ENCODE measurements at regions not wholly inside any gene's neighbourhood (a gene's known extent, or its start where the extent isn't known, plus 50 kb on each side); places are given as distances from the start of the nearest gene placed in this dataset.
"Not testable (repeated sequence)": the region's sequence is repeated elsewhere in the genome, so short reads cannot be mapped to it uniquely, and the experiment has no call there.

GRCh38 chr7:97430006-97430405 is 301.9 kb upstream of the TAC1 start:
- TF ChIP-seq POLR2A (IDR thresholded peaks at IDR 0.05; ENCODE audit: low read depth, low read length) (no peak), TAF1 (IDR thresholded peaks at IDR 0.05; ENCODE audit: borderline replicate concordance, low read depth, low read length) (no peak), POLR2AphosphoS5 (IDR thresholded peaks at IDR 0.05; ENCODE audit: low read depth, low read length) (no peak)
- no peak for FAIRE-seq
- DNase-seq (ENCODE audit: insufficient read length) = no peak

GRCh38 chr7:97439637-97440214 is 292.2 kb upstream of the TAC1 start:
- FAIRE-seq = no peak
- TF ChIP-seq POLR2AphosphoS5 (IDR thresholded peaks at IDR 0.05; ENCODE audit: low read depth, low read length) (no peak), POLR2A (IDR thresholded peaks at IDR 0.05; ENCODE audit: low read depth, low read length) (no peak), TAF1 (IDR thresholded peaks at IDR 0.05; ENCODE audit: borderline replicate concordance, low read depth, low read length) (no peak)
- DNase-seq (ENCODE audit: insufficient read length) = no peak

DNA sequence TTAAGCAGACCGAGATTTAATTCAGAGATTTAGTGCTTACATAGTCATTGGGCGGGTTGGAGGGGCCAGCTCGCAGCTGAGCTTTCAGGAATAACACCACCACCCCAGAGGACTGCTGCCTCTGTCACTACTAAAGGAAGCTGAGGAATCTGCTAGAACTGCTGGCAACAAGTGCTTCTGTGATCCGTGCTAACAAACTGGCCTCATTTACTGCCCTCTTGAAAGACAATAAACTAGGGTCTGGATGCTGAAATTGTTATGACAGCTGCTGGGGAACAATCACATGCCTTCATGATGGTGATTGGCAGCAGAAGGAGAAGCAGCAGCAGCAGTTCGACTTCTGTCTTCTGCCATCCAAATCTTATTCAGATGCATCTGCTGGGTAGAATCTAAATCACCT is 285.5 kb upstream of the TAC1 start:
- DNase-seq (ENCODE audit: insufficient read length) = no peak
- no peak for FAIRE-seq
- TF ChIP-seq POLR2AphosphoS5 (IDR thresholded peaks at IDR 0.05; ENCODE audit: low read depth, low read length) = no peak
- no peak for TF ChIP-seq POLR2A (IDR thresholded peaks at IDR 0.05; ENCODE audit: low read depth, low read length)
- TF ChIP-seq TAF1 (IDR thresholded peaks at IDR 0.05; ENCODE audit: borderline replicate concordance, low read depth, low read length) = no peak

GRCh38 chr7:97449448-97449847 is 282.4 kb upstream of the TAC1 start:
- FAIRE-seq; DNase-seq (ENCODE audit: insufficient read length): not testable (repeated sequence)

DNA sequence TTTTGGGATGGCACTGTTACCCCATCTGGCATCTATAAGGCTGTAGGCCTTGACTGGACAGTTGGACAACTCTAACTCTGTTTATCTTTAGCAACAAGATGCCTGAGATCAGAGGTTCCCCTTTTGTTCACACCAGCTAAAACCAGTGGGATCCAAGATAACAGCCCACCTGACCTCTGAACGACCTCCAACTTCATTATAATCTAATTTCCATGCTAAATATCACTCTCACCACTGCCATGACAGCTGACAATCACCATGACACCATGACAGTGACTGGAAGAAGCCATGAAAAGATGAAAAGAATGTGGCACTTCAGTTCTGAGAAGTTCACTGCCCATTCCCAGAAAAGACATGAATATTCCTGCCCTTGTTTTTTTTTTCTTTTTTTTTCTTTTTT is 281.4 kb upstream of the TAC1 start:
- TF ChIP-seq POLR2A (IDR thresholded peaks at IDR 0.05; ENCODE audit: low read depth, low read length) (no peak), TAF1 (IDR thresholded peaks at IDR 0.05; ENCODE audit: borderline replicate concordance, low read depth, low read length) (no peak), POLR2AphosphoS5 (IDR thresholded peaks at IDR 0.05; ENCODE audit: low read depth, low read length) (no peak)
- no peak for DNase-seq (ENCODE audit: insufficient read length)
- no peak for FAIRE-seq

- FAIRE-seq (no peak), DNase-seq (ENCODE audit: insufficient read length) (no peak)
- no peak for TF ChIP-seq POLR2AphosphoS5 (IDR thresholded peaks at IDR 0.05; ENCODE audit: low read depth, low read length)
- TF ChIP-seq TAF1 (IDR thresholded peaks at IDR 0.05; ENCODE audit: borderline replicate concordance, low read depth, low read length) = no peak
These were observed 277.2 kb upstream of the TAC1 start for GRCh38 chr7:97454636-97455035.

DNA sequence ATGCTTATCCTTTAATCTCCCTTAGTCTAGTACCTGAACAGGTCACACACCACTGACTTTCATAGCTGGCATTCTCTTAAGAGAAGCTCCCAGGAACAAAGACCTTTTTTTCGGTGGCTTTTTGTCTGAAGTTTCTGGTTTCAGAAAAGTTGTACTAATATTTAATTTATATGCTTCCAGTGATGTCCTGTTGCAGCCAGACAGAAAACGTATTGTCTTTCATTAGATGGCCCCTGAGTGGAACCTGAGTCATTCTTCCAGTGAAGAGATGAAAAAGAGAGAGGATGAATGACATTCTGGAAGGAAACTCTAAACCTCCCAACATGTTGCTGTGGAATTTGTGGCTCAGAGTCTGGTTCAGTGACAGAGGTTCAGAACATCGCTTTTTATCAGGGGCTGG is 274.8 kb upstream of the TAC1 start:
- TF ChIP-seq TAF1 (IDR thresholded peaks at IDR 0.05; ENCODE audit: borderline replicate concordance, low read depth, low read length) = no peak
- no peak for TF ChIP-seq POLR2A (IDR thresholded peaks at IDR 0.05; ENCODE audit: low read depth, low read length)
- TF ChIP-seq POLR2AphosphoS5 (IDR thresholded peaks at IDR 0.05; ENCODE audit: low read depth, low read length) = no peak
- DNase-seq (ENCODE audit: insufficient read length) = no peak

GRCh38 chr7:97460433-97460832 is 271.5 kb upstream of the TAC1 start:
- no peak for DNase-seq (ENCODE audit: insufficient read length)
- no peak for FAIRE-seq
- TF ChIP-seq POLR2AphosphoS5 (IDR thresholded peaks at IDR 0.05; ENCODE audit: low read depth, low read length) = no peak
- TF ChIP-seq POLR2A (IDR thresholded peaks at IDR 0.05; ENCODE audit: low read depth, low read length) = no peak
- no peak for TF ChIP-seq TAF1 (IDR thresholded peaks at IDR 0.05; ENCODE audit: borderline replicate concordance, low read depth, low read length)

More for the DNA sequence above, 274.8 kb upstream of the TAC1 start:
- no peak for FAIRE-seq

DNA sequence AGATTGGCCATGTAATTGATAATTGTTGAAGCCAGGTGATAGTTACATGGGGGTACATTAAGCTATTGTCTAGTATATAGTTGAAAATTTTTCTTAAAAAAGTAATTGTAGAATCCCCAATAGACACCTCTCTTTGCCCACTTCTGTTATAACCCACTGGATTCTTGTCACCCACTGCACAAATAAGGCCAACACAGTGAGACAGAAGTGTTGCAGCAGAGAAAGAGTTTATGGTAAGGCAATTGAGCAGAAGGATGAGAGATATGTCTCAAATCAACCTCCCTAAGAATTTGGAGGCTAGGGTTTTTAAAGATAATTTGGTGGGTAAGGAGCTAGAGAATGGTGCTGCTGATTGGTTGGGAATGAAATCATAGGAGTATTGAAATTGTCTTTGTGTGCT is 270.3 kb upstream of the TAC1 start:
- TF ChIP-seq TAF1 (IDR thresholded peaks at IDR 0.05; ENCODE audit: borderline replicate concordance, low read depth, low read length) (no peak), POLR2AphosphoS5 (IDR thresholded peaks at IDR 0.05; ENCODE audit: low read depth, low read length) (no peak), POLR2A (IDR thresholded peaks at IDR 0.05; ENCODE audit: low read depth, low read length) (no peak)
- FAIRE-seq = no peak
- no peak for DNase-seq (ENCODE audit: insufficient read length)

DNA sequence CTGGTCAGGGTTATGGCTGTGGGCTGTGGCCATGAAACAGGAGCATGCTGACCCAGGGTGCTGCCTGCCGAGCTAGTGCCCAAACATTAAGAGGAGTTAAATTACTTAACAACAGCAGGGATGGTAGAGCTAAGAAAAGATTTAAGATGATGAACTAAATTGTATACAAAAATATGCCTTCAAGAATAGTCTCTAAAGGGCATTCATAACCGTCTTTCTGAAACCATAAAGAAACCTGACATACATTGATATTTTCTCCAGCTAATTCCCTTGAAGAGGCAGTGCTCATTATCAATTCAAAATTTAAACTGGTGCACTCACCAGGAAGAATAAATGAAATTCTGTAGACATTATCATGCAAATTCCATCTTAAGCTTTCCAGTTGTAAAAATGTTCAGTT is 265.8 kb upstream of the TAC1 start:
- TF ChIP-seq TAF1 (IDR thresholded peaks at IDR 0.05; ENCODE audit: borderline replicate concordance, low read depth, low read length) (no peak), POLR2AphosphoS5 (IDR thresholded peaks at IDR 0.05; ENCODE audit: low read depth, low read length) (no peak)
- FAIRE-seq (no peak), DNase-seq (ENCODE audit: insufficient read length) (no peak)

GRCh38 chr7:97466999-97467740 is 264.7 kb upstream of the TAC1 start:
- DNase-seq (ENCODE audit: insufficient read length) (no peak), FAIRE-seq (no peak)
- no peak for TF ChIP-seq POLR2A (IDR thresholded peaks at IDR 0.05; ENCODE audit: low read depth, low read length)
- TF ChIP-seq POLR2AphosphoS5 (IDR thresholded peaks at IDR 0.05; ENCODE audit: low read depth, low read length) = no peak
- TF ChIP-seq TAF1 (IDR thresholded peaks at IDR 0.05; ENCODE audit: borderline replicate concordance, low read depth, low read length) = no peak

GRCh38 chr7:97468493-97468892 is 263.4 kb upstream of the TAC1 start:
- FAIRE-seq = no peak
- DNase-seq (ENCODE audit: insufficient read length) = no peak
- no peak for TF ChIP-seq POLR2AphosphoS5 (IDR thresholded peaks at IDR 0.05; ENCODE audit: low read depth, low read length)
- TF ChIP-seq TAF1 (IDR thresholded peaks at IDR 0.05; ENCODE audit: borderline replicate concordance, low read depth, low read length) = no peak
- TF ChIP-seq POLR2A (IDR thresholded peaks at IDR 0.05; ENCODE audit: low read depth, low read length) = no peak

Measured in GM12892 (cell line).